ENCODE measurements at regions not wholly inside any gene's neighbourhood (a gene's known extent, or its start where the extent isn't known, plus 50 kb on each side); places are given as distances from the start of the nearest gene placed in this dataset.

GRCh38 chr18:77822632-77823031, 573.0 kb downstream of the GALR1 start:
- DNase-seq (ENCODE audit: unreplicated experiment): no peak
- TF ChIP-seq CTCF (IDR thresholded peaks at IDR 0.05; ENCODE audit: unreplicated experiment): no peak
- peaks cover 12% of the 10 kb centered on the region for H3K27me3 Mint-ChIP-seq (ENCODE audit: insufficient read depth, unreplicated experiment)
- intact Hi-C loops (cut with micrococcal nuclease): no loop called here
- H3K36me3 Mint-ChIP-seq (ENCODE audit: insufficient read depth, unreplicated experiment): no peaks in the 10 kb centered on the region
- peaks cover 21% of the 10 kb centered on the region for H3K9me3 Mint-ChIP-seq (ENCODE audit: unreplicated experiment)
- no peak overlapping the region for H3K27ac Mint-ChIP-seq (ENCODE audit: low read depth, unreplicated experiment)
- no TSS peak for BruUV-seq (replicated peaks)
- POLR2A ChIA-PET: no interaction called here
- CTCF ChIA-PET: no interaction called here
- H3K4me1 Mint-ChIP-seq (ENCODE audit: insufficient read depth, unreplicated experiment): no peaks in the 10 kb centered on the region
- H3K4me3 Mint-ChIP-seq (ENCODE audit: unreplicated experiment): no peak overlapping the region

GRCh38 chr18:77833807-77834206, 584.2 kb downstream of the GALR1 start:
- no peak for DNase-seq (ENCODE audit: unreplicated experiment)
- H3K9me3 Mint-ChIP-seq (ENCODE audit: unreplicated experiment): peaks cover 7% of the 10 kb centered on the region
- peaks cover 42% of the 10 kb centered on the region for H3K27me3 Mint-ChIP-seq (ENCODE audit: insufficient read depth, unreplicated experiment)
- no peak overlapping the region for H3K4me3 Mint-ChIP-seq (ENCODE audit: unreplicated experiment)
- no peak for TF ChIP-seq CTCF (IDR thresholded peaks at IDR 0.05; ENCODE audit: unreplicated experiment)
- H3K4me1 Mint-ChIP-seq (ENCODE audit: insufficient read depth, unreplicated experiment): no peaks in the 10 kb centered on the region
- CTCF ChIA-PET: no interaction called here
- intact Hi-C loops (cut with micrococcal nuclease): no loop called here
- POLR2A ChIA-PET: no interaction called here
- H3K27ac Mint-ChIP-seq (ENCODE audit: low read depth, unreplicated experiment): no peak overlapping the region
- no peaks in the 10 kb centered on the region for H3K36me3 Mint-ChIP-seq (ENCODE audit: insufficient read depth, unreplicated experiment)
- no TSS peak for BruUV-seq (replicated peaks)

- no TSS peak for BruUV-seq (replicated peaks)
- Mint-ChIP-seq H3K36me3 (ENCODE audit: insufficient read depth, unreplicated experiment) (no peaks in the 10 kb centered on the region), H3K27ac (ENCODE audit: low read depth, unreplicated experiment) (no peak overlapping the region), H3K27me3 (ENCODE audit: insufficient read depth, unreplicated experiment) (peaks cover 30% of the 10 kb centered on the region), H3K4me3 (ENCODE audit: unreplicated experiment) (no peak overlapping the region), H3K4me1 (ENCODE audit: insufficient read depth, unreplicated experiment) (no peaks in the 10 kb centered on the region), H3K9me3 (ENCODE audit: unreplicated experiment) (peaks cover 6% of the 10 kb centered on the region)
- CTCF ChIA-PET: no interaction called here
- no peak for TF ChIP-seq CTCF (IDR thresholded peaks at IDR 0.05; ENCODE audit: unreplicated experiment)
- no peak for DNase-seq (ENCODE audit: unreplicated experiment)
- intact Hi-C loops (cut with micrococcal nuclease): no loop called here
- POLR2A ChIA-PET: no interaction called here
These were observed 602.2 kb downstream of the GALR1 start for GRCh38 chr18:77851802-77852201.

- Mint-ChIP-seq H3K4me3 (ENCODE audit: unreplicated experiment) (no peak overlapping the region), H3K27me3 (ENCODE audit: insufficient read depth, unreplicated experiment) (peaks cover 33% of the 10 kb centered on the region), H3K27ac (ENCODE audit: low read depth, unreplicated experiment) (no peak overlapping the region), H3K4me1 (ENCODE audit: insufficient read depth, unreplicated experiment) (no peaks in the 10 kb centered on the region), H3K36me3 (ENCODE audit: insufficient read depth, unreplicated experiment) (no peaks in the 10 kb centered on the region), H3K9me3 (ENCODE audit: unreplicated experiment) (peaks cover 17% of the 10 kb centered on the region)
- POLR2A ChIA-PET: no interaction called here
- DNase-seq (ENCODE audit: unreplicated experiment): no peak
- intact Hi-C loops (cut with micrococcal nuclease): no loop called here
- no TSS peak for BruUV-seq (replicated peaks)
- CTCF ChIA-PET: no interaction called here
- TF ChIP-seq CTCF (IDR thresholded peaks at IDR 0.05; ENCODE audit: unreplicated experiment): no peak
These were observed 604.2 kb downstream of the GALR1 start for GRCh38 chr18:77853859-77854258.

Data from MCF 10A (cell line).